ENCODE measurements at regions not wholly inside any gene's neighbourhood (a gene's known extent, or its start where the extent isn't known, plus 50 kb on each side); places are given as distances from the start of the nearest gene placed in this dataset.

GRCh38 chr6:164346631-164347030 lies 932.1 kb downstream of the QKI start:
- no peak for TF ChIP-seq CTCF (IDR thresholded peaks at IDR 0.05; ENCODE audit: poor library complexity, severe bottlenecking)
- no peak for TF ChIP-seq POLR2AphosphoS5 (IDR thresholded peaks at IDR 0.05)
- TF ChIP-seq EZH2 (IDR thresholded peaks at IDR 0.05; ENCODE audit: borderline replicate concordance, insufficient read depth, low read length, poor library complexity, severe bottlenecking) = no peak
- TF ChIP-seq TAF1 (IDR thresholded peaks at IDR 0.05; ENCODE audit: low read depth) = no peak
- TF ChIP-seq RAD21 (conservative IDR thresholded peaks at IDR 0.05) = no peak
- no peak for TF ChIP-seq EP300 (conservative IDR thresholded peaks at IDR 0.05; ENCODE audit: poor library complexity, severe bottlenecking)
- TF ChIP-seq REST (IDR thresholded peaks at IDR 0.05; ENCODE audit: borderline replicate concordance) = no peak

Data from neural cell (in vitro differentiated cells).